Neutrophil (primary cell): ENCODE measurements at regions not wholly inside any gene's neighbourhood (a gene's known extent, or its start where the extent isn't known, plus 50 kb on each side); places are given as distances from the start of the nearest gene placed in this dataset.

ENCODE experiments used
- H3K27ac ChIP-seq: fragments of 200-600 bp; sonication (generic); 2 replicates; pipeline ENCODE4 v1.5.1; 2016; ENCODE audit warnings: mild to moderate bottlenecking, moderate library complexity
- H3K27me3 ChIP-seq: fragments of 200-600 bp; sonication (generic); 2 replicates; pipeline ENCODE4 v1.6.0; 2016; ENCODE audit warnings: mild to moderate bottlenecking
- H3K36me3 ChIP-seq: fragments of 200-600 bp; sonication (generic); 2 replicates; pipeline ENCODE4 v1.5.1; 2017
- H3K4me1 ChIP-seq, 2 experiments: fragments of 200-600 bp in 1 of 2; sonication (generic) in 1 of 2; 1 replicate in 1 of 2; 2 replicates in 1 of 2; pipeline versions ENCODE4 v1.5.1 to v1.6.1; 2013 to 2016; ENCODE audit warnings: low read depth in 1 of 2, low read length in 1 of 2, mild to moderate bottlenecking in 1 of 2, moderate library complexity in 1 of 2; ENCODE audit not compliant: control insufficient read depth in 1 of 2, insufficient read depth in 1 of 2
- H3K4me3 ChIP-seq, 2 experiments: fragments of 200-600 bp in 1 of 2; sonication (generic) in 1 of 2; 1 replicate in 1 of 2; 2 replicates in 1 of 2; pipeline ENCODE4 v1.5.1; 2013 to 2016; ENCODE audit warnings: low read depth in 1 of 2, low read length in 1 of 2, mild to moderate bottlenecking in 1 of 2, moderate library complexity in 1 of 2
- H3K9me3 ChIP-seq: fragments of 200-600 bp; sonication (generic); 2 replicates; pipeline ENCODE4 v1.5.1; 2016
- CTCF ChIP-seq: fragments of 200-600 bp; sonication (generic); IDR thresholded peaks from 2 replicates; pipeline ENCODE4 v1.5.1; 2016; ENCODE audit warnings: antibody characterized with exemption

- H3K4me1 ChIP-seq: no peaks in the 10 kb centered on the region
- H3K36me3 ChIP-seq: no peaks in the 10 kb centered on the region
- H3K4me3 ChIP-seq: no peak overlapping the region
- H3K27ac ChIP-seq: no peak overlapping the region
- no peaks in the 10 kb centered on the region for H3K27me3 ChIP-seq
- no peak for TF ChIP-seq CTCF
- H3K9me3 ChIP-seq: no peaks in the 10 kb centered on the region
Measured at GRCh38 chr6:98323605-98324004, 510.8 kb upstream of the POU3F2 start.

- no peaks in the 10 kb centered on the region for H3K9me3 ChIP-seq
- no peak overlapping the region for H3K4me3 ChIP-seq
- H3K36me3 ChIP-seq: no peaks in the 10 kb centered on the region
- H3K4me1 ChIP-seq: no peaks in the 10 kb centered on the region
- H3K27ac ChIP-seq: no peak overlapping the region
- no peak for TF ChIP-seq CTCF
- no peaks in the 10 kb centered on the region for H3K27me3 ChIP-seq
Measured at GRCh38 chr6:98324446-98324845, 509.9 kb upstream of the POU3F2 start.

- Histone ChIP-seq H3K9me3 (no peaks in the 10 kb centered on the region), H3K27me3 (no peaks in the 10 kb centered on the region), H3K4me1 (no peaks in the 10 kb centered on the region), H3K4me3 (no peak overlapping the region), H3K27ac (no peak overlapping the region), H3K36me3 (no peaks in the 10 kb centered on the region)
- TF ChIP-seq CTCF: no peak
Measured at GRCh38 chr6:98325366-98325765, 509.0 kb upstream of the POU3F2 start.

GRCh38 chr6:98333273-98333672, 501.1 kb upstream of the POU3F2 start:
- no peaks in the 10 kb centered on the region for H3K27me3 ChIP-seq
- H3K9me3 ChIP-seq: no peaks in the 10 kb centered on the region
- TF ChIP-seq CTCF: no peak
- H3K4me3 ChIP-seq: no peak overlapping the region
- no peaks in the 10 kb centered on the region for H3K4me1 ChIP-seq
- no peak overlapping the region for H3K27ac ChIP-seq
- no peaks in the 10 kb centered on the region for H3K36me3 ChIP-seq

GRCh38 chr6:98335594-98335993, 498.8 kb upstream of the POU3F2 start:
- Histone ChIP-seq H3K4me1 (no peaks in the 10 kb centered on the region), H3K36me3 (no peaks in the 10 kb centered on the region), H3K4me3 (no peak overlapping the region), H3K27me3 (no peaks in the 10 kb centered on the region), H3K9me3 (no peaks in the 10 kb centered on the region), H3K27ac (no peak overlapping the region)
- no peak for TF ChIP-seq CTCF

GRCh38 chr6:98339506-98339905, 494.9 kb upstream of the POU3F2 start:
- no peaks in the 10 kb centered on the region for H3K9me3 ChIP-seq
- no peaks in the 10 kb centered on the region for H3K36me3 ChIP-seq
- H3K27ac ChIP-seq: no peak overlapping the region
- TF ChIP-seq CTCF: no peak
- H3K4me1 ChIP-seq: no peaks in the 10 kb centered on the region
- H3K4me3 ChIP-seq: no peak overlapping the region
- no peaks in the 10 kb centered on the region for H3K27me3 ChIP-seq
